ENCODE measurements at regions not wholly inside any gene's neighbourhood (a gene's known extent, or its start where the extent isn't known, plus 50 kb on each side); places are given as distances from the start of the nearest gene placed in this dataset.

GRCh38 chr5:34586117-34586885 lies 69.8 kb upstream of the RAI14 start:
- no peaks in the 10 kb centered on the region for H3K4me1 ChIP-seq
- DNase-seq (no peak), ATAC-seq (peak in 2 of 4 donors; percentile 61 to 73)
- H3K36me3 ChIP-seq, result no peaks in the 10 kb centered on the region
- no peaks in the 10 kb centered on the region for H3K27me3 ChIP-seq
- no peak overlapping the region for H3K4me3 ChIP-seq
- no peaks in the 10 kb centered on the region for H3K9me3 ChIP-seq
- TF ChIP-seq POLR2A (IDR thresholded peaks at IDR 0.05), result no peak
- TF ChIP-seq CTCF (IDR thresholded peaks at IDR 0.05), result no peak
- H3K27ac ChIP-seq, result no peak overlapping the region
- intact Hi-C loops (cut with DNase I), result no loop called here
- 86% methylated on average over 10 of the region's 15 CpGs for WGBS (ENCODE audit: insufficient coverage, low coverage, low lambda C conversion rate, missing lambda C conversion rate)

DNA sequence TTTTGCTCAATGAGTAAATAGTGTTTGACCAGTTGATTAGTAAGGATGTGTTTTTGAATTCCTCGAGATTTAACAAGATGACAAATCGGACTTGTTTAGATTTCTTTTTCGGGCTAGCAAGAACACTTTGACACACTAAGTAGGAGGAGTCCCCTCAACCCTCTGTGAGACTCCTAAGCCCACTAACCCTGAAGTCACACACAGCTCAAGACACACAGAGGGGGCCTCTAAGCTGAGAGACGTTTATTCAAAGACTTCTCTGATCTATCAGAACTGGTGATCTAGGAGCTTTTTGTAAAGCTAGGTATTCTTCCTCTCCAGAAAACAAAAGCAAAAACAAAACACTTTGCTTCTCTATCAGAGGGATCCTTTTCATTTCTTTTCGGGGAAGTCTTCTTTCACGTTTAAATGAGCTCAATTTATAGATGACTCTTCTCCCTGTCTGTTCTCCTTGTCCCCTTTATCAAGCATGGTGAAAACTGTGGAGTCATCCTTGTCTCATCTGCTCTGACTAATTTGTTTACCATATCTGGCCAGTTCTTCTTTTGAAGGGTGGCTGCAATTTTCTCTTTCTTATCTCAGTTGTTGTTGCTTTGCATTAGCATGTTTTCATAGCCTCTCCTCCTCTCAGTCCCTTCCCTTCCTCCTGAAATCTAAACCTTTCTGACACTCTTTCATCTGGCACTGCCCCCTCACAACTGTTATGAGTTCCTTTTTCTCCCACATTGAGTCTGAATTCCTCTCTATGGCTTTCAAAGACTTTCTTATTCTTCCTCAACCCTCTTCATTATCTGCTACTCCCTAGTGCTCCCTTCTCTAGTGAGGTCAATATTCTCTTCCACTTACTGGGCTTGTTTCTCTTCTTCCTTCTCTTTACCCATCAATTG lies 68.5 kb upstream of the RAI14 start:
- H3K27ac ChIP-seq, result no peak overlapping the region
- no peak for TF ChIP-seq CTCF (IDR thresholded peaks at IDR 0.05)
- 49% methylated on average over 6 of the region's 6 CpGs for WGBS (ENCODE audit: insufficient coverage, low coverage, low lambda C conversion rate, missing lambda C conversion rate)
- no peaks in the 10 kb centered on the region for H3K27me3 ChIP-seq
- no peak for DNase-seq
- no peaks in the 10 kb centered on the region for H3K36me3 ChIP-seq
- H3K9me3 ChIP-seq, result no peaks in the 10 kb centered on the region
- H3K4me3 ChIP-seq, result no peak overlapping the region
- no peaks in the 10 kb centered on the region for H3K4me1 ChIP-seq
- intact Hi-C loops (cut with DNase I), result no loop called here
- ATAC-seq, result peak in 1 of 4 donors; percentile 48

GRCh38 chr5:34589832-34590231 lies 66.3 kb upstream of the RAI14 start:
- WGBS (ENCODE audit: insufficient coverage, low coverage, low lambda C conversion rate, missing lambda C conversion rate), result 94% methylated on average over 2 of the region's 2 CpGs
- Histone ChIP-seq H3K4me3 (no peak overlapping the region), H3K27ac (no peak overlapping the region), H3K4me1 (no peaks in the 10 kb centered on the region), H3K36me3 (no peaks in the 10 kb centered on the region), H3K27me3 (no peaks in the 10 kb centered on the region), H3K9me3 (no peaks in the 10 kb centered on the region)
- intact Hi-C loops (cut with DNase I), result no loop called here
- ATAC-seq (no peak), DNase-seq (no peak)
- TF ChIP-seq POLR2A (IDR thresholded peaks at IDR 0.05) (no peak), CTCF (IDR thresholded peaks at IDR 0.05) (no peak)

DNA sequence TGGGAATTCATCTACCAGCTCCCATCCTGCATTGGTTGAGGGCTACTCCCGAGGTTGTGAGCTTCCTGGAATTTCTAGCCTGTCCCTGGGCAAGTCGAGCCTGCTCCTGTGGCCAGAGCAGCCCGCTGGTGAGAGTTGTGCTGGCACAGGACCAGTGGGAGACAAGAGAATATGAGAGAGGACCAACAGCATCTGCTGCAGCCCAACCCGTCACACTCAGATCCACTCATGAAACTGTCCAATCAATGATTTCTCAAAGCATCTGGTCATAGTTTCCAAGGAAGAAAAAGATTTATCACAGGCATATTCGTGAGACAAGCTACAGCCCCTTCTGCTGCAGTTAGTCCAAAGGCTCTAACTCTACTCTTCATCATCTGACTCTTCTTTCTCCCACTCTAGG lies 64.4 kb upstream of the RAI14 start:
- Histone ChIP-seq H3K27ac (no peak overlapping the region), H3K9me3 (no peaks in the 10 kb centered on the region), H3K36me3 (no peaks in the 10 kb centered on the region), H3K4me3 (no peak overlapping the region), H3K27me3 (no peaks in the 10 kb centered on the region), H3K4me1 (no peaks in the 10 kb centered on the region)
- WGBS (ENCODE audit: insufficient coverage, low coverage, low lambda C conversion rate, missing lambda C conversion rate), result 75% methylated on average over 2 of the region's 5 CpGs
- ATAC-seq, result no peak
- intact Hi-C loops (cut with DNase I), result no loop called here
- DNase-seq, result no peak
- TF ChIP-seq POLR2A (IDR thresholded peaks at IDR 0.05), result no peak
- TF ChIP-seq CTCF (IDR thresholded peaks at IDR 0.05), result no peak

All from right lobe of liver (tissue), 6 donors.